SK-N-SH (cell line): ENCODE measurements at regions not wholly inside any gene's neighbourhood (a gene's known extent, or its start where the extent isn't known, plus 50 kb on each side); places are given as distances from the start of the nearest gene placed in this dataset.

Experiments used
- CTCF ChIA-PET: fragments of 300-600, 350-600 bp; formaldehyde crosslinking; extraction: SDS; loops from one replicate; lab custom pipeline; 2021; lab: Yijun Ruan, JAX
- POLR2A ChIA-PET: fragments of 350-600 bp; sonication (Branson Sonifier 250); formaldehyde crosslinking; extraction: SDS; loops from one replicate; lab custom pipeline; 2020; ENCODE audit warnings: antibody characterized with exemption, inconsistent platforms; lab: Yijun Ruan, JAX
- DNase-seq: peaks from one replicate; pipeline ENCODE4 v3.0.0; 2012
- H2AFZ ChIP-seq: fragments of 200-600 bp; sonication (generic); 2 replicates; pipeline ENCODE4 v1.8.1; 2016; ENCODE audit warnings: antibody characterized with exemption, mild to moderate bottlenecking, low read depth
- H3F3A ChIP-seq: fragments of 200-600 bp; sonication (generic); replicated peaks from 2 replicates; pipeline ENCODE3; 2016; ENCODE audit warnings: antibody characterized with exemption, mild to moderate bottlenecking; ENCODE audit not compliant: insufficient read depth
- H3K27ac ChIP-seq, 2 experiments: fragments of 200-500 bp in 1 of 2; fragments of 200-600 bp in 1 of 2; sonication (Bioruptor generic) in 1 of 2; sonication (generic), shearing (Covaris generic) in 1 of 2; 2 replicates each; pipeline versions ENCODE4 v1.5.1 to v1.6.1; 2014 to 2016; ENCODE audit warnings: low read depth in 2 of 2, inconsistent platforms in 1 of 2, low read length in 1 of 2, mild to moderate bottlenecking in 1 of 2, mixed read lengths in 1 of 2
- H3K27me3 ChIP-seq: fragments of 200-600 bp; sonication (generic), shearing (Covaris generic); 2 replicates; pipeline ENCODE4 v1.6.1; 2016; ENCODE audit warnings: mixed run types; ENCODE audit not compliant: insufficient read depth
- H3K36me3 ChIP-seq, 2 experiments: fragments of 200-500 bp in 1 of 2; fragments of 200-600 bp in 1 of 2; sonication (Bioruptor generic) in 1 of 2; sonication (generic) in 1 of 2; replicated peaks in 1 of 2; 2 replicates each; pipeline versions ENCODE3 to v1.5.1; 2014 to 2016; ENCODE audit warnings: low read length in 1 of 2, mild to moderate bottlenecking in 1 of 2; ENCODE audit not compliant: insufficient read depth in 2 of 2, control insufficient read depth in 1 of 2
- H3K4me1 ChIP-seq, 2 experiments: fragments of 200-500 bp in 1 of 2; fragments of 200-600 bp in 1 of 2; sonication (Bioruptor generic) in 1 of 2; sonication (generic), shearing (Covaris generic) in 1 of 2; 2 replicates each; pipeline versions ENCODE4 v1.5.1 to v1.6.1; 2014 to 2016; ENCODE audit warnings: low read depth in 1 of 2, low read length in 1 of 2, mixed run types in 1 of 2; ENCODE audit not compliant: insufficient read depth in 2 of 2, control insufficient read depth in 1 of 2
- H3K4me2 ChIP-seq: fragments of 200-600 bp; sonication (generic), shearing (Covaris generic); 2 replicates; pipeline ENCODE4 v1.6.1; 2017; ENCODE audit warnings: mixed run types
- H3K4me3 ChIP-seq, 2 experiments: fragments of 200-500 bp in 1 of 2; fragments of 200-600 bp in 1 of 2; sonication (Bioruptor generic) in 1 of 2; sonication (generic), shearing (Covaris generic) in 1 of 2; 2 replicates each; pipeline versions ENCODE4 v1.5.1 to v1.8.1; 2014 to 2016; ENCODE audit warnings: low read depth in 2 of 2, inconsistent platforms in 1 of 2, low read length in 1 of 2, mild to moderate bottlenecking in 1 of 2, mixed read lengths in 1 of 2, moderate library complexity in 1 of 2
- H3K79me2 ChIP-seq: fragments of 200-600 bp; sonication (generic); 2 replicates; pipeline ENCODE4 v1.8.1; 2017; ENCODE audit warnings: mild to moderate bottlenecking; ENCODE audit not compliant: insufficient read depth
- H3K9ac ChIP-seq: fragments of 200-600 bp; sonication (generic); 2 replicates; pipeline ENCODE4 v1.6.1; 2017; ENCODE audit warnings: mixed run types
- H3K9me2 ChIP-seq: fragments of 200-600 bp; sonication (generic); 2 replicates; pipeline ENCODE4 v1.6.1; 2017; ENCODE audit warnings: mixed run types
- H3K9me3 ChIP-seq: fragments of 200-600 bp; sonication (generic); 2 replicates; pipeline ENCODE4 v1.6.1; 2017; ENCODE audit warnings: mixed run types, mild to moderate bottlenecking, moderate library complexity
- H4K20me1 ChIP-seq: fragments of 200-600 bp; sonication (generic); 2 replicates; pipeline ENCODE4 v1.6.1; 2017; ENCODE audit warnings: mild to moderate bottlenecking, mixed run types; ENCODE audit not compliant: insufficient read depth
- CHD2 ChIP-seq: fragments of 150-350 bp; IDR thresholded peaks from 2 replicates; pipeline ENCODE4 v1.6.1; 2018; ENCODE audit warnings: low read length; ENCODE audit not compliant: partially characterized antibody
- EZH2phosphoT487 ChIP-seq: fragments of 200-600 bp; sonication (generic); IDR thresholded peaks from 2 replicates; pipeline ENCODE4 v1.6.1; 2017; ENCODE audit warnings: low read depth, mixed run types, mild to moderate bottlenecking, antibody characterized with exemption, moderate library complexity, borderline replicate concordance
- FOSL2 ChIP-seq: IDR thresholded peaks from 2 replicates; pipeline ENCODE4 v1.4.0; 2012; ENCODE audit warnings: low read depth, mild to moderate bottlenecking, moderate library complexity, borderline replicate concordance
- FOXM1 ChIP-seq: IDR thresholded peaks from 2 replicates; pipeline ENCODE4 v1.4.0; 2012; ENCODE audit warnings: low read depth, mild to moderate bottlenecking
- MEF2A ChIP-seq: IDR thresholded peaks from 2 replicates; pipeline ENCODE4 v1.4.0; 2012; ENCODE audit warnings: low read depth, borderline replicate concordance
- MXI1 ChIP-seq: IDR thresholded peaks from 2 replicates; pipeline ENCODE4 v1.6.1; 2012; ENCODE audit warnings: mild to moderate bottlenecking, low read depth, low read length, improper control_type of control experiment
- NRF1 ChIP-seq: IDR thresholded peaks from 2 replicates; pipeline ENCODE4 v1.6.1; 2012; ENCODE audit warnings: low read depth, mild to moderate bottlenecking, low read length
- RFX5 ChIP-seq: IDR thresholded peaks from 2 replicates; pipeline ENCODE4 v1.6.1; 2012; ENCODE audit warnings: mild to moderate bottlenecking, improper control_type of control experiment, low read length
- SIN3A ChIP-seq: IDR thresholded peaks from 2 replicates; pipeline ENCODE4 v1.6.1; 2012; ENCODE audit warnings: low read depth, mild to moderate bottlenecking, low read length, moderate library complexity, borderline replicate concordance
- SMC3 ChIP-seq: IDR thresholded peaks from 2 replicates; pipeline ENCODE4 v1.6.1; 2012; ENCODE audit warnings: low read depth, low read length, improper control_type of control experiment
- TCF12 ChIP-seq: IDR thresholded peaks from 2 replicates; pipeline ENCODE4 v1.4.0; 2012
- WGBS: methylation state at CpG from one replicate; pipeline ENCODE4 v1.1.6; 2017; ENCODE audit warnings: low lambda C conversion rate; 5-methylcytosine and 5-hydroxymethylcytosine counted together
- TF ChIP-seq, protein P1 (sequence below): fragments of 200-600 bp; sonication (generic); IDR thresholded peaks from 2 replicates; pipeline ENCODE4 v1.6.1; 2017; ENCODE audit warnings: antibody characterized with exemption, mild to moderate bottlenecking, moderate library complexity
- TF ChIP-seq, protein P2 (sequence below): fragments of 150-350 bp; IDR thresholded peaks from 2 replicates; pipeline ENCODE4 v1.6.1; 2017; ENCODE audit warnings: antibody characterized with exemption, low read length, low read depth, borderline replicate concordance

DNA sequence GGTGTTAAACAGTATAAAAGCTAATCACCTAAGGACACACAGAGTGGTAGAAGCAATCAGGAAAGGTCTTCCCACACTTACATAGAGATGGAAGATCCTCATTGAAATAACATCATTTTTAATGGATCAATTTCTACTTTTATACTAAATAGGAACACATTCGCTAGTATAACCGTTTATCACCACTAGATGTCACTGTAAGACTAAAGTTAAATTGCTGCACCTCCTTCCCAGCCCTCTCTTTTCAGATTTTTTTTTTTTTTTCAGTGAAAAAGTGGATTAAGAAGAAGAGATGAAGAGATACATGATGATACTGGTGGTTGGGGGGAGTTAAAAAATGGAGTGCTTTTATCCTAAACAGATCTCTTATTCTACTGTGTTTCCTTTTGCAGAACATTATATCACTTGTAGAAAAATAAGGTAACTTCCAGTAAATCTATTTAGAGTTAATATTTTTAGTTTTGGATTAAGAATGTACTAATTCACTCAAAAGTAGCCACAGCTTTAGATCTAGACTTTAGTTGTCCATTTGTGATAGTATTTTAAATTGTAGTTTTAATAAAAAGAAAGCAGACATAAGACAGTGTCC, 116.9 kb upstream of the ARRDC3 start (continued):
- TF ChIP-seq, protein P1, sequence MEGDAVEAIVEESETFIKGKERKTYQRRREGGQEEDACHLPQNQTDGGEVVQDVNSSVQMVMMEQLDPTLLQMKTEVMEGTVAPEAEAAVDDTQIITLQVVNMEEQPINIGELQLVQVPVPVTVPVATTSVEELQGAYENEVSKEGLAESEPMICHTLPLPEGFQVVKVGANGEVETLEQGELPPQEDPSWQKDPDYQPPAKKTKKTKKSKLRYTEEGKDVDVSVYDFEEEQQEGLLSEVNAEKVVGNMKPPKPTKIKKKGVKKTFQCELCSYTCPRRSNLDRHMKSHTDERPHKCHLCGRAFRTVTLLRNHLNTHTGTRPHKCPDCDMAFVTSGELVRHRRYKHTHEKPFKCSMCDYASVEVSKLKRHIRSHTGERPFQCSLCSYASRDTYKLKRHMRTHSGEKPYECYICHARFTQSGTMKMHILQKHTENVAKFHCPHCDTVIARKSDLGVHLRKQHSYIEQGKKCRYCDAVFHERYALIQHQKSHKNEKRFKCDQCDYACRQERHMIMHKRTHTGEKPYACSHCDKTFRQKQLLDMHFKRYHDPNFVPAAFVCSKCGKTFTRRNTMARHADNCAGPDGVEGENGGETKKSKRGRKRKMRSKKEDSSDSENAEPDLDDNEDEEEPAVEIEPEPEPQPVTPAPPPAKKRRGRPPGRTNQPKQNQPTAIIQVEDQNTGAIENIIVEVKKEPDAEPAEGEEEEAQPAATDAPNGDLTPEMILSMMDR = peak; percentile 80

DNA sequence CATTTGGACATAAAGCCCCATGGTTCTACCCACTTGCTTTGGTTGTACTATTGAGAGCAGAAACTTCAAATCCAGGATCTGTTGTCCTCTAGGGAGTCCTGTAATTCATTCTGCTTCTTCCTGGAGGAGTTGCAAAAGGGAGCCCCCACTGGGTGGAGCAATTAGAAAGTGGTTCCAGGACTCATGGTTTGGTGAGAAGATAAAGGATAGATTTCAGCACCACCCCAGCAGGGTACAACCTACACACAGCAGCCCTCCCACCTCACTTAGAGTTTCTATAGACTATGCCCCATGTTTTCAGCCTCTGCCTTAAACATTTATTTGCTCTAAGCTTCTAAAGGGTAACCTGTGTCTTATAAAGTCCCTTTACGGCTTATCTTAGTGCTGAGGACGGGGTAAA, 112.6 kb upstream of the ARRDC3 start:
- no peaks in the 10 kb centered on the region for H3K27me3 ChIP-seq
- TF ChIP-seq MEF2A (no peak), SMC3 (no peak), EZH2phosphoT487 (no peak), CHD2 (no peak), TCF12 (no peak), FOSL2 (no peak), RFX5 (no peak), SIN3A (no peak), FOXM1 (no peak), MXI1 (no peak), NRF1 (no peak)
- TF ChIP-seq, protein P1 = no peak
- TF ChIP-seq, protein P2, sequence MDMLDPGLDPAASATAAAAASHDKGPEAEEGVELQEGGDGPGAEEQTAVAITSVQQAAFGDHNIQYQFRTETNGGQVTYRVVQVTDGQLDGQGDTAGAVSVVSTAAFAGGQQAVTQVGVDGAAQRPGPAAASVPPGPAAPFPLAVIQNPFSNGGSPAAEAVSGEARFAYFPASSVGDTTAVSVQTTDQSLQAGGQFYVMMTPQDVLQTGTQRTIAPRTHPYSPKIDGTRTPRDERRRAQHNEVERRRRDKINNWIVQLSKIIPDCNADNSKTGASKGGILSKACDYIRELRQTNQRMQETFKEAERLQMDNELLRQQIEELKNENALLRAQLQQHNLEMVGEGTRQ = no peak
- TF ChIP-seq, all 33 proteins: peak for 0
- ChIA-PET POLR2A (no interaction called here), CTCF (no interaction called here)
- no peak for DNase-seq
- Histone ChIP-seq H3K36me3 (no peaks in the 10 kb centered on the region), H3K9me2 (no peaks in the 10 kb centered on the region), H3K27ac (no peak overlapping the region), H3K4me2 (no peak overlapping the region), H4K20me1 (no peaks in the 10 kb centered on the region), H2AFZ (no peak overlapping the region), H3K9me3 (no peaks in the 10 kb centered on the region), H3F3A (no peaks in the 10 kb centered on the region), H3K4me1 (no peaks in the 10 kb centered on the region; a peak in 1 of 4 replicates), H3K79me2 (no peaks in the 10 kb centered on the region), H3K4me3 (no peak overlapping the region), H3K9ac (no peak overlapping the region)
- 54% methylated on average over 2 of the region's 2 CpGs for WGBS
